NCI-H1930 (cell line): ENCODE measurements at regions not wholly inside any gene's neighbourhood (a gene's known extent, or its start where the extent isn't known, plus 50 kb on each side); places are given as distances from the start of the nearest gene placed in this dataset.
A peak's percentile ranks its signal among the peaks of the same experiment; 100 is the strongest.
"Not testable (repeated sequence)": the region's sequence is repeated elsewhere in the genome, so short reads cannot be mapped to it uniquely, and the experiment has no call there.

ENCODE experiments used
- DNase-seq, 2 experiments: peaks; one replicate each; lab custom pipeline; 2025; lab: John Stamatoyannopoulos, UW

DNA sequence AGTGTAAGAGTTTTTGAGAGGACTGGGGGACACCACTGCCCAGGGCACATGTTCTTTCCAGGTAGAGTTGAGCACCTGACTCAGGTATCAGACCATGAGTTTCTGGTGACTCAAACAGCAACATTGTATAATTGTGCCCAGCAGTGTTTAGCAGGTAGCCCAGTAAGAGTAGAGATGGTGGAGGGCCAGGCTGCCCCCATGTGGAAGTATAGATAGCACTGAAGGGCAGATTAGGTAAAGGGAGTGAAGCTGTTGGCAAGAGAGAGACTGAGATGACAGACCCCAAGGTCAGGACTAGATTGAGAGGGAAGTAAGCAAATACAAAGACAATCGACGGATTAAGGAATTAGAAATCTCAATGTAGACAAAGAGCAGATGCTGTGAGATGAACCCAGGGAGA, 74.6 kb downstream of the TRIM42 start:
- no peak for DNase-seq

DNA sequence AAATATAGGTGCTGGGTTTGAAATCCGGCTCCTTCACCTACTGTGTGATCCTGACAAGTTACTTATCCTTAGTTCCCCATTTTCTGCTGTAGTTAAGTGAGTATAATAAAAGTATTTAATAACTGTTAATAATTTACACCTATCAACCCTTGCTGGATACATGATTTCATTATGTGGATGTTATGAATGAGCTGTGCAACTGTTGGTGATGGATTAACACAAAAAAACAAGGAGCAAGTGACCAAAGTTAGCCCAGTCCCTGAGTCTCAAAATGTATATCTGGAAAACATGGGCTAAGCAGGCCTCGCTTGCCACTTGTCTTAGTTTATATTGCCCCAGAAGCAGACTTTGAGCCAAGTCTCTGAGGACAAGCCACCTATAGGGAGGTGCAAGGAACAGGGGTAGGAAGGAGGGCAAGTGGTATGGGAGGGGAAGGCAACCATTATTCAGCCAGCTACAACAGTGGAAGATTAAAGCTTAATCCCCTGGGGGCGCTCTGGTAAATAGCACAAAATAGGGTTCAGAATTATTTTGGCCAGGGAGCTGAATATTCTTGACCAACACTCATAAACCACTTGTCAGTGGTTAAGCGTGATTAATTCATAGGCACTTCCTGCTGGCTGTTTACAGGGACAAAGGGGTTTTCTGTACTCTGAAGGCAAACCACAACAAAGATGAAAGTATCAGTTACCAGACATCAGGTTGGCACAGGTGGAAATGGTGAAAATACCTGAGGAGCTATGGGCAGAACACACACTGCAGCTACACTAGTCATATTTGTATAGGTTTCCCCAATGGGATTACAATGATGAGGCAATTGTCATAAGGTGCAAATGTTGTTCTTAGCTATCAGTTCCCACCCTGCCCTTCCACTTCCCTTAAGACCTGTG, 76.2 kb downstream of the TRIM42 start:
- DNase-seq, result no peak

DNA sequence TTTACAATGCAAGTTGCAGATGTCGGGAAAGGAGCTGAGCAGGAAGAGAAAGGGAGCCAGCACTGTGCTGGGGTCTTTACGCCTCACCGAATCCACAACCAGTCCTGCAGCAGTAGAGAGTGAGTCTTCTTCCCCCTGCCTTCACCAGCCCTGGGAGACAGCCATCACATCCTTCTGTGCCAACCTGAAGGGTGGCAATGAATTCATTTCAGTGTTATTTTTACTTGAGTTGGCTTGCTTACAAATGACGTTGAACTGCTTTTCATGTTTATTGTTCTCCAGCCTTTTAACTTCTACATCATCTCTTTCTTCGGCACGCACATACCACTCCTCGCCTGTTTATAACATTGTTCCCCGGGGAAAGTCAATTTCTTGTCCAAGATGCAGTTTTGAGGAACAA, 77.1 kb downstream of the TRIM42 start:
- DNase-seq, result no peak

DNA sequence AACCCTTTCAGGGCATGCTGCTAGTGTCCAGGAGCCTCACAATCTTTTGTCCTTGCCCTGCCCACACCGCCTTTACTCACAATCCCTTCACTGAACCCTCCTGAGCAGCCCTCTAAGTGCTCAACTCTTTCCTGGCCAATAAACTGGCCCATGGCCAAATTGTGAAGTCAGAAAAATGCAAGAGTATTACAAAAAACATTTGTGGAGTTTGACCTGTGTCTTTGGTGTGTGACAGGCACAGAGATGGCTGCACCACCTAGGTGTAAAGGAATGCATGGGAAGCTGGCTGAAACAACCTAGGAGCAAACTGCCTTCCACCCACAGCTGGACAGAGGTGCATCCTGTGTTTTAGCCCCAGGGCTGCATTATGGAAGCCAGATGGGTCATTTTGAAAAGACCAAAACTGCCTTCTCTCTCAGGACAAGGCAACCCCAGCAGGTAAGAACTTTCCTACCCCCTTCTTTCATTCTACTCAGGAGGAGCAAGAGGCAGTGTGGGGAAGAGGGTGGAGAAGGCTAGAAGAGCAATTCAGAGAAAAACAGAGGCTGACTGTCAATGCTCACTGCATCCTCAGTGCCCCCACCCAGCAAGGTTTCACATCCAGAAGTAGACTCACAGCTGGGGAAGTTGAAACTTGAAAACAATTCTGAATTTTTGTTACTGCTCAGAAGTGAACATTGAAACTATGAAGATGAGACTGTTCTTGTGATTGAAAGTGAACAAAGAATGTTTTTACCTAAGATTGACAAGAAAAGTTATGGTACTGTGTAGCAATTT, 78.6 kb downstream of the TRIM42 start:
- no peak for DNase-seq

DNA sequence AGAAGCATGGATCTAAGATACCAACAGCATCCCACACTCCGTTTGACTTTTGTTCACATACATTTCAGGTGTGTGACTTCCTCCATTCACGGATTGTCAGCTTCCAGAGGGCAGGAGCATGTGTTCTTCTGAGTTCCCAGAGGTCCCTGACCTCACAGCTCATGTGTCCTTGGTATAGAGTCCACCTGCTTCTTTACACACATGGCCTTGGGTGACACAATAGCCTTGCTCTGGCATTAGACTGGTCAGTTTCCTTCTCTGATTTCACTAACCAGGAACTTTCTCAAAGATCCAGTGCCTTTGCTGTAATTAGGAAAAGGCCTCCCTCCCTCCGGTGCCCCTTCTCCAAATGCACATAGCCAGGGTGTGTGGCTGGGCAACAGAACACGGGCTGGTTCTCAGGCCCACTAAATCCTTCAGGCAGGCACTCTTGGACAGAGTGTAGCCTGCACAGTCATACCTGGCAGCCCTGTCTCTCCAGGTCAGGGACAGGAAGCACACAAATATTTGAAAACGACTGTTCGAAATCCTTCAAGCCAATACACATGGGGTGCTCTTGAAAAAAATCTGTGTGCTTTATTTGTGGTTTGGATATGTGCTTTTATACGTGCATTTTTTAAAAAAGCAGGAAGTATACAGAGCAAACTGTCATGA, 81.1 kb downstream of the TRIM42 start:
- no peak for DNase-seq

DNA sequence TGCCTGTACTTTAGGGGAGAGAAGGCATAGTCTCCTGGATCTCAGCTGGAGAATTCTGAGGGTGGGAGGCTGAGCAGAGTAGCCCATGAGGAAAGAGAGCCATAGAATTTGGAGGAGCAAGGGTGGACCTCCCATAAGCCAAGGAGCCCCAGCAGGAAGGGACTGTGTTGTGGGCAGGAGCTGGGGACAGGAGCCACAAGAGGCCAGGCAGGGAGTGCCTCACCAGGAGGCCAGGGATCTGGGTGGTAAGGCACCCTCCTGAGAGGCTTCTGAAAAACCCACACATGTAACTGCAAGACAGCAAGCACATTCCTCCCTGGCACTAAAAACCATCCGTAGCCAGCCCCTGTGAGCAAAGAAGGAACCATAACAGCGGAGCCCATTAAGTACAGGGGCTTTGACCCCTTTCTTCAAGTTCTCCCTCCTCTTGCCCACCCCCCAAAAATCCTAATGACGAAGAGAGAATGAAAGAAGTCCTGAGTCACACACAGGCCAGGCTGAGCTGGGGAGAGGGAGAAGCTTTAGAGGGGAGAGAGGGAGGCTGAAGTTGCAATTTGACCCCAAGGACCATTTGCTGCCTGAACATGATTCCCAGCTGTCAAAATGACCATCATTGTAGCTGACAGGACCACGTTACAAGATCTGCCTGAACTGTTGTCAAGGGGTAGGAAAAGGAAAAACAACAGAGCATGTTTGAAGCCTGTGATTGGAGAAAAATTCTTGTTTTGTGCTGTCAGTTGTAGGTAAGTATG, 82.6 kb downstream of the TRIM42 start:
- no peak for DNase-seq

GRCh38 chr3:140761076-140761639, 83.3 kb downstream of the TRIM42 start:
- DNase-seq, result no peak

GRCh38 chr3:140762746-140763145, 84.9 kb downstream of the TRIM42 start:
- DNase-seq, result no peak

DNA sequence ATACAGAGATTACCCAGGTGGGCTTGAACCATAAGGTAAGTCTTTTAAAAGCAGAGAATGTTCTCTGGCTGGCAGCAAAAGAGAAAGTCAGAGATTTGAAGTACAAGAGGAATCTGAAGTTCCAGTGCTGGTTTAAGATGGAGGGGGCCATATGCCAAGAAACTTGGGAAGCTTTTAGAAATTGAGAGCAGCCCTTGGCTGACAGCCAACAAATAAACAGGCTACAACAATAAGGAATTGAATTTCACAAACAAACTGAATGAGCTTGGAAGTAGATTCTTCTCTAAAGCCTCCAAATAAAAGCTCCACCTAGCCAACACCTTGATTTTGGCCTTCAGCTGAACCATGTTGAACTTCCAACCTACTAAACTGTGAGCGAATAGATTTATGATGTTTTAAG, 85.7 kb downstream of the TRIM42 start:
- DNase-seq, result peak in 1 of 2 experiments; percentile 49

DNA sequence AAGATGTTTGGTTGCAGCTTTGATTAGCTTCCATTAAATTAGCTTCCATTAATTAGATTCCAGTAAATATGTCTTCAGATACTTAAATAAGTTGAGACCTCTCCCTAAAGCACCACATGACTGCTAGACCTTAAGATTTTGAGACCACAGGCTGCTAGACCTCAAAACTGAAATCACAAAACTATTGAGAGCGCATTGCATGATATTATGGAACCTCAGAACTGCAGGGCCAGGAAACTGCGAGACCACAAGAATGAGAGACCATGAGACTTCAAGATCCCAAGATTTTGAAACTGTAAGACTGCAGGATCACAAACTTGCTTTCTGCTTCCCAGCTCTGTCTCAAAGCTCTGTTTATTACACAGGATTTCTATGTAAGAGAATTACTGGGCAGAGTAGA, 87.4 kb downstream of the TRIM42 start:
- DNase-seq, result no peak

GRCh38 chr3:140766465-140766864, 88.6 kb downstream of the TRIM42 start:
- no peak for DNase-seq

- no peak for DNase-seq
Measured at GRCh38 chr3:140767566-140767965, 89.7 kb downstream of the TRIM42 start.

DNA sequence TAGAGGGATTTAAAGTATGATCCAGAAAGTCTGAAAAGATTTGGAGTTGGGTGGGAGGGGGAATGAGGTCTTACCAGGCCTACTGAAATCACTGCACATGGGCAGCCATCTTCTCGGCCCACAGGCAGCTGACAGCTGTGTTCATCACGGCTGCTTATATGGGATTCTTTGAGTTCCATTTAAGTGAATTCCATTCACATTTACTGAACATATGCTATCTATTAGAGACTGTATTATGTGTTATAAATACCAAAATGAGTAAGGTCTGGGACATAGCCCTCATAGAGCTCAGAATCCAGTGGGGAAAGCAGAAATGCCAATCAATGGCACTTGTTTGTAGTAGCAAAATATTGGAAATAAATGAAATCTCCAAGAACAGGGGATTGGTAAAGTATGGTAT, 91.1 kb downstream of the TRIM42 start:
- no peak for DNase-seq

DNA sequence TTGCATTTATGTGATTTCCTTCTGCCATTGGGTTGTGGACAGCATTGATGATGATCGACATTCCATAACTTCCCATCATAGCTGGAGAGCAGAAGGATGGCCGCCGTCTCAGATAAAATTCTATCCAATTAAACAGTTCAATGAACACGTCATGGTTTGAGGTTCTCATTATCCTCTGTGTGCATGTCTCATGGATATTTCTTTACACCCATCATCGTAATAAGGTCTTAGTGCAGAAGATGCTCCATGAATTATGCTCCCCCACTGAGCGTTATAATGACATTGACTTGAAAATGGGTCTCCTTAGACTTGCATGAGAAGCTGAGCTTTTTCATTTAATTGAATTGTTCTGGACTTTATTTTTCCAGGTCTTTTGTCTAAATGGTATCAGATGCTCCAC, 92.1 kb downstream of the TRIM42 start:
- no peak for DNase-seq

- no peak for DNase-seq
Measured at GRCh38 chr3:140770977-140771667, 93.3 kb downstream of the TRIM42 start.

DNA sequence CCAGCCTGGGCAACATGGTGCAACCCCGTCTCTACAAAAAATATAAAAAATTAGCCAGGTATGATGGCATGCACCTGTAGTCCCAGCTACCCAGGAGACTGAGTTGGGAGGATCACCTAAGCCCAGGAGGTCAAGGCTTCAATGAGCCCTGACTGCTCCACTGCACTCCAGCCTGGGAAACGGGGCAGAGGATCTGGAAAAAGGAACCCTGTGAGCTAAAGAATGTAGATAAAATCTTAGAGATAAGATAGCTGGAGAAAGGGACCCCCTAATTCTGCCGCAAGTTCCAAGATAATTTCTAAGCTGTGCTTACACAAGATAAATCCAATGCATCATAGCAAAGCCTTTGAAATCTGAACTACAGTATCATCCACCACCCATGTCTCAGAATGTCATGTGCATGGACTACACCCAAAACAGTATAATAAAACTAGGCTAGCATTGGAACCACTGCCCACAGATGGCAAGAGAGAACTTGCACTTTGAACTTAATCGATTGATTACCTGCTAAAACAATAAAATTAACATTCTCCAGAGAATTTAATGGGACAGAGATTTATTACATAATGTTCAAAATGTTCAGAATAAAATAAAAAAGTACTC, 99.9 kb downstream of the TRIM42 start:
- no peak for DNase-seq

DNA sequence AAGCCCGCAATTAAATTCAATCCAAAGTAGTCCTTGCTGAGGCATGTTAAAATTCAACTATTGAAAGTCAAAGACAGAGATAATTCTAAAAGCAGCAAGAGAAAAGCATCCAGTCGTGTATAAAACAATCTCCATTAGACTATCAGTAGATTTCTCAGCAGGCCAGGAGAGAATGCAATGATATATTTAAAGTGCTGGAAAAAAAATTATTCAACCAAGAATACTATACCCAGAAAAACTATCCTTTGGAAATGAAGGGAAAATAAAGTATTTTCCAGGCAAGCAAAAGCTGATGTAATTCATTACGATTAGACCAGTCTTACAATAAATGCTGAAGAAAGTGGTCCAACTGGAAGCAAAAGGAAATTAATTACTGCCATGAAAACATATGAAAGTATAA, 113.5 kb downstream of the TRIM42 start:
- no peak for DNase-seq

- no peak for DNase-seq
Measured at GRCh38 chr3:140794507-140794906, 116.6 kb downstream of the TRIM42 start.

DNA sequence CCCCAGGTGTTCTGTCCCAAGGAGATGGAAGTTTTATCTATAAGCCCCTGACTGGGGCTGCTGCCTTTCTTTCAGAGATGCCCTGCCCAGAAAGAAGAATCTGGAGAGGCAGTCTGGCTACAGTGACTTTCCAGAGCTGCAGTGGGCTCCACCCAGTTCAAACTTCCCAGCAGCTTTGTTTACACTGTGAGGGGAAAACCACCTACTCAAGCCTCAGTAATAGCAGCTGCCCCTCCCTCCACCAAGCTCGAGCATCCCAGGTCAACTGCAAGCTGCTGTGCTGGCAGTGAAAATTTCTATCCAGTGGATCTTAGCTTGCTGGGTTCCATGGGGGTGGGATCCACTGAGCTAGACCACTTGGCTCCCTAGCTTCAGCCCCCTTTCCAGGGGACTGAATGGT, 125.0 kb downstream of the TRIM42 start:
- not testable (repeated sequence) for DNase-seq

DNA sequence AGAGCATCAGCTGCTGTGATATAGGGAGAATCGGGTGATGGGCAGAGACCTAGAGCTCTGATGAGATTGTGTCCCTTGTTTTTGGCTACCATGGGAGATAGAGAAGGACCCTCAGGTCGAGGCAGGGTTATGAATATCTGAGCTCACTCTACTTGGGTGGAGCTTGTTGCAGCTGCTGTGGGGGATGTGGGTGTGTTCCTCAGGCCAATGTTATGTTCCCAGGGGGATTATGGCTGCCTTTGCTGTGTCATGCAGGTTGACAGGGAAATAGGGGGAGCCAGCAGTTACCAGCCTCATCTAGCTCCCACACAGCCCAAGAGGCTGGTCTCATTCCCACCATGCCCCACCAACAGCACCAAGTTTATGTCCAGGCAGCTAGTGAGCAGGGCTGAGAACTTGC, 131.5 kb downstream of the TRIM42 start:
- DNase-seq, result no peak
